Erythroblast (primary cell): ENCODE measurements at regions not wholly inside any gene's neighbourhood (a gene's known extent, or its start where the extent isn't known, plus 50 kb on each side); places are given as distances from the start of the nearest gene placed in this dataset.

Source experiments
- GATA1 ChIP-seq: IDR thresholded peaks from 2 replicates; pipeline ENCODE4 v1.6.1; 2011; ENCODE audit warnings: low read depth, mild to moderate bottlenecking, control low read depth, low read length, moderate library complexity
- POLR2A ChIP-seq: IDR thresholded peaks from 2 replicates; pipeline ENCODE4 v1.6.1; 2011; ENCODE audit warnings: mild to moderate bottlenecking, low read length

DNA sequence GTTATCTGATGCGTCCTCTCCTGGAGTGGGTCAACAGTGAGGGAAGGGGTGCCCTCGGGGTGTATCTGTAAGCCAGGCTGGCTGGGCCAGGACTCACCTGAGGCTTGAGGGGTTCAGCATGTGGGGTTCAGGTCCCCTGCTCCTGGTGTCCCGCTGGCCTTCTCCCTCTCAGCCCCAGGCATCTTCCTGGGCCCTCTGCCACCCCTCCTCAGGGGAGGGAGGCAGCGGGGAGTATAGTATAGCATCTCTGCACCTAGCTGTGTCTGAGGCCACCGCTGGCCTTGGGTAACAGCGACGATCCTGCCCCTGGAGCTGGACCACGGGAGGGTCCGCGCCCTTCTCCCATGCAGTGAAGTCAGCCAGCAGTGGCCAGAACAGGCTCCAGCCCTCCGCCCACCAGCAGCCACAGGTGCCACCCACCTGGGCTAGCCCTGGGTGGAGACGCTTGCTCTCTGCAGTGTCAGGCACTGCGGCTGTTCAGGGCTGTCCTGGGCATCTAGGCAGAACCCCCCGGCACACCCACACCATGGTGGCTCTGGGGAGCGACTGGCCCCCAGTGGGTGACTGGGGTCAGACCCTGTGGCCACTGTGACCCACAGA lies 110.7 kb upstream of the NKX1-1 start:
- TF ChIP-seq POLR2A (no peak), GATA1 (no peak)
